SH-SY5Y (cell line): ENCODE measurements at regions not wholly inside any gene's neighbourhood (a gene's known extent, or its start where the extent isn't known, plus 50 kb on each side); places are given as distances from the start of the nearest gene placed in this dataset.

ENCODE experiments used
- GATA2 ChIP-seq: IDR thresholded peaks from 2 replicates; pipeline ENCODE4 v1.6.1; 2011; ENCODE audit warnings: mild to moderate bottlenecking, low read depth, low read length
- GATA3 ChIP-seq: IDR thresholded peaks from 2 replicates; pipeline ENCODE4 v1.6.1; 2011; ENCODE audit warnings: low read depth, mild to moderate bottlenecking, low read length, moderate library complexity

- TF ChIP-seq GATA3 = no peak
- no peak for TF ChIP-seq GATA2
Measured at GRCh38 chr22:44592126-44592823, 94.2 kb upstream of the RTL6 start.

GRCh38 chr22:44591146-44591790, 93.2 kb upstream of the RTL6 start:
- TF ChIP-seq GATA2 (no peak), GATA3 (no peak)

- no peak for TF ChIP-seq GATA3
- no peak for TF ChIP-seq GATA2
Measured at GRCh38 chr22:44590291-44590690, 92.3 kb upstream of the RTL6 start.

GRCh38 chr22:44589831-44590230, 91.8 kb upstream of the RTL6 start:
- TF ChIP-seq GATA3 = no peak
- no peak for TF ChIP-seq GATA2

GRCh38 chr22:44588348-44588747, 90.3 kb upstream of the RTL6 start:
- no peak for TF ChIP-seq GATA3
- TF ChIP-seq GATA2 = no peak

GRCh38 chr22:44587737-44588310, 89.8 kb upstream of the RTL6 start:
- TF ChIP-seq GATA3 = no peak
- no peak for TF ChIP-seq GATA2

- TF ChIP-seq GATA2 (no peak), GATA3 (no peak)
Measured at GRCh38 chr22:44586999-44587736, 89.1 kb upstream of the RTL6 start.

GRCh38 chr22:44586351-44586990, 88.4 kb upstream of the RTL6 start:
- TF ChIP-seq GATA2 (no peak), GATA3 (no peak)

- TF ChIP-seq GATA2 = no peak
- TF ChIP-seq GATA3 = no peak
Measured at GRCh38 chr22:44585559-44586350, 87.7 kb upstream of the RTL6 start.

GRCh38 chr22:44584256-44584902, 86.3 kb upstream of the RTL6 start:
- TF ChIP-seq GATA2 (no peak), GATA3 (no peak)

GRCh38 chr22:44583854-44584253, 85.8 kb upstream of the RTL6 start:
- TF ChIP-seq GATA2 = no peak
- no peak for TF ChIP-seq GATA3

GRCh38 chr22:44583061-44583760, 85.2 kb upstream of the RTL6 start:
- no peak for TF ChIP-seq GATA3
- TF ChIP-seq GATA2 = no peak
